Peyer's patch (tissue), 4 donors: ENCODE measurements at regions not wholly inside any gene's neighbourhood (a gene's known extent, or its start where the extent isn't known, plus 50 kb on each side); places are given as distances from the start of the nearest gene placed in this dataset.
A peak's percentile ranks its signal among the peaks of the same experiment; 100 is the strongest.

ENCODE experiments used
- DNase-seq, 3 donors: peaks; one replicate each; pipeline ENCODE4 v3.0.0-alpha.2; 2017 to 2019
- H3K27ac ChIP-seq, 4 donors: fragments of 200-600 bp; sonication (generic); one replicate each; pipeline ENCODE4 v1.5.1; 2016 to 2019
- H3K27me3 ChIP-seq, 2 donors: fragments of 200-600 bp; sonication (generic); one replicate each; pipeline ENCODE4 v1.5.1; 2019
- H3K36me3 ChIP-seq, 3 donors: fragments of 200-600 bp; sonication (generic); one replicate each; pipeline ENCODE4 v1.5.1; 2016 to 2019
- H3K4me1 ChIP-seq, 4 donors: fragments of 200-600 bp; sonication (generic); one replicate each; pipeline ENCODE4 v1.5.1; 2016 to 2019
- H3K4me3 ChIP-seq, 4 donors: fragments of 200-600 bp; sonication (generic); 1 replicate in 3 of 4; 2 replicates in 1 of 4; pipeline ENCODE4 v1.5.1; 2016 to 2019; ENCODE audit warnings: mild to moderate bottlenecking in 1 of 4
- H3K9me3 ChIP-seq, 4 donors: fragments of 200-600 bp; sonication (generic); one replicate each; pipeline ENCODE4 v1.5.1; 2016 to 2019; ENCODE audit warnings: mild to moderate bottlenecking in 1 of 4
- POLR2A ChIP-seq, 2 donors: fragments of 450-650 bp; IDR thresholded peaks; one replicate each; pipeline ENCODE4 v1.5.1; 2017; ENCODE audit warnings: antibody characterized with exemption in 2 of 2, mild to moderate bottlenecking in 2 of 2, moderate library complexity in 2 of 2
- TF ChIP-seq, protein P1 (sequence below), 6 experiments: fragments of 450-650 bp in 4 of 6; fragments of 200-600 bp in 2 of 6; sonication (generic) in 1 of 6; IDR thresholded peaks; one replicate each; pipeline ENCODE4 v1.5.1; 2017 to 2019; ENCODE audit warnings: antibody characterized with exemption in 6 of 6, mild to moderate bottlenecking in 3 of 6, moderate library complexity in 1 of 6

DNA sequence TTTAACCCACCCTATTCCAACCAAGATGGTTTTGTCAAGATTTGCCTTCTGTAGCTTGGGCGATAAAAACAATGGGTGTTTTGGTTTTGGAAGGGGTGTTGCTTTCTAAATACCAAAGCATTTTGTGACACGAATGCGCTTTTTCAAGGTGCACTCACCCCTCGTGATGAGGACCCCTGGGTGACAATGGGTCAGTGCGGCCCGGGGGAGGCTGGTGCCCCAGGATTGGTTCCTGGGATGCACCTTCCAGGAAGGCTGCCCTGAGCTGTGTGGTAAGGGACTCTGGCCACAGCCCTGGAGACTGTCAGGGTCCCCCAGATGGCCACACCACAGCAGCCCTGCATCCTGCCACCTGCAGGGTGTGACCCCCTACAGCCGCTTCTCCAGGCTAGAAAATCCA, 180.6 kb upstream of the MYL2 start:
- no peaks in the 10 kb centered on the region for H3K27me3 ChIP-seq
- TF ChIP-seq, protein P1, sequence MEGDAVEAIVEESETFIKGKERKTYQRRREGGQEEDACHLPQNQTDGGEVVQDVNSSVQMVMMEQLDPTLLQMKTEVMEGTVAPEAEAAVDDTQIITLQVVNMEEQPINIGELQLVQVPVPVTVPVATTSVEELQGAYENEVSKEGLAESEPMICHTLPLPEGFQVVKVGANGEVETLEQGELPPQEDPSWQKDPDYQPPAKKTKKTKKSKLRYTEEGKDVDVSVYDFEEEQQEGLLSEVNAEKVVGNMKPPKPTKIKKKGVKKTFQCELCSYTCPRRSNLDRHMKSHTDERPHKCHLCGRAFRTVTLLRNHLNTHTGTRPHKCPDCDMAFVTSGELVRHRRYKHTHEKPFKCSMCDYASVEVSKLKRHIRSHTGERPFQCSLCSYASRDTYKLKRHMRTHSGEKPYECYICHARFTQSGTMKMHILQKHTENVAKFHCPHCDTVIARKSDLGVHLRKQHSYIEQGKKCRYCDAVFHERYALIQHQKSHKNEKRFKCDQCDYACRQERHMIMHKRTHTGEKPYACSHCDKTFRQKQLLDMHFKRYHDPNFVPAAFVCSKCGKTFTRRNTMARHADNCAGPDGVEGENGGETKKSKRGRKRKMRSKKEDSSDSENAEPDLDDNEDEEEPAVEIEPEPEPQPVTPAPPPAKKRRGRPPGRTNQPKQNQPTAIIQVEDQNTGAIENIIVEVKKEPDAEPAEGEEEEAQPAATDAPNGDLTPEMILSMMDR (IDR thresholded peaks at IDR 0.05) = no peak
- no peak for TF ChIP-seq POLR2A (IDR thresholded peaks at IDR 0.05)
- no peaks in the 10 kb centered on the region for H3K4me1 ChIP-seq
- no peak overlapping the region for H3K4me3 ChIP-seq
- no peak for DNase-seq
- H3K36me3 ChIP-seq = no peaks in the 10 kb centered on the region
- no peaks in the 10 kb centered on the region for H3K9me3 ChIP-seq
- H3K27ac ChIP-seq = no peak overlapping the region

DNA sequence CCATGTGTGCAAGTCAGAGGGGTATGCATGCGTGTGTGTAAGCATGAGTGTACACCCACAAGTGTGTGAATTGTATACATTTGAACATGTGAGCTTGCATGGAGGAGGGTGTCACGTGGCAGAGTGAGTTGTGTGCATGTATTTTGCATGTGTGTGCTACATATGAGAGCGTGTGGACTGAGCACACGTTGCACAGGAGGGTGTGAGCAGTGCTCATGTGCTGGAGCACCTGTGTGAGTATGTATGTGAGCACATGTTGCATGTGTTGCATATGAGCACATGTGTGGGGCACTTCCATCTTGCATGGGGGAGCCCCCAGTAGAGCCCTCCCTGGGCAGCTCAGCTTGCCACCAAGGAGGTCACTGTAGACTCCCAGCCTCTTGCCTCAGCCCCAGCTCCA, 180.2 kb upstream of the MYL2 start:
- H3K27ac ChIP-seq = no peak overlapping the region
- no peak for TF ChIP-seq POLR2A (IDR thresholded peaks at IDR 0.05)
- TF ChIP-seq, protein P1 (IDR thresholded peaks at IDR 0.05) = no peak
- H3K4me1 ChIP-seq = no peaks in the 10 kb centered on the region
- no peaks in the 10 kb centered on the region for H3K36me3 ChIP-seq
- DNase-seq = no peak
- no peaks in the 10 kb centered on the region for H3K9me3 ChIP-seq
- H3K27me3 ChIP-seq = no peaks in the 10 kb centered on the region
- no peak overlapping the region for H3K4me3 ChIP-seq

DNA sequence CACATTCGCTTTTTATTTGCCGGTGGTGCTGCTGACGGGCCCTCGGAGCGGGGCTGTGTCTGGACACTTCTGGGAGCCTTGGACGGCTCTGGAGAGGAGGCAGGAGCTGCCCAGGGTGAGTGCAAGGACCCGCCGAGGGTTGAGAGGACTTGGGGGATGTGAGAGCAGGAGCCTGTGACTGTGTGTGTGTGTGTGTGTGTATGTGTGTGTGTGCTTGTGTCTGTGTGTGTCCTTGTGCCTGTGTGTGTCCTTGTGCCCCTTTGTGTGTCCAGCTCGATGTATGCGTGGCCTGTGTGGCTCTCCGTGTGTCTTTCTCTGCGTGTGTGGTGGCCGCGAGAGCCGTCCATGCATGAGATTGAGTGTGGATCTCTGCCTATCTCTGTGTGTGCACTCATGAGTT, 179.6 kb upstream of the MYL2 start:
- H3K4me3 ChIP-seq = no peak overlapping the region
- no peaks in the 10 kb centered on the region for H3K27me3 ChIP-seq
- no peaks in the 10 kb centered on the region for H3K9me3 ChIP-seq
- no peak overlapping the region for H3K27ac ChIP-seq
- no peaks in the 10 kb centered on the region for H3K36me3 ChIP-seq
- TF ChIP-seq, protein P1 (IDR thresholded peaks at IDR 0.05) = no peak
- TF ChIP-seq POLR2A (IDR thresholded peaks at IDR 0.05) = no peak
- no peaks in the 10 kb centered on the region for H3K4me1 ChIP-seq
- DNase-seq = no peak

DNA sequence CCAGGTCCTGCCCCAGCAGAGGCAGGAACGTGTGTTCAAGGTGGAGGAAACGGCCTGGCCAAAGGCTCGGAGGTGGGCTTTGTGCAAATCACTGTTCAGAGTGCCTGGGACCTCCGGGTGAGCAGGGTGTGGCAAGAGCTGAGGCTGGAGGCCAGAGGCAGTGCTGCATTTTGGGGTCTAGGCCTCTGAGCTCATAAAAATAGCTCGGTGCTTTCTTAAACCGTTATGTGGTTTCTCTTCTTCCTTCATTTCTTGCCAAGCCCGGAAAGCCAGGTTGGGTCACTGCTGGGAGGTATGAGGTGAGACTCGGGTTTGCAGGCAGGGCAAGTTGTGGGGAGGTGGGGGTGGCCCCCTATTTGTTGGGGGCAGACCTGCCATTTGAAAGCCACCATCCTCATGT, 178.8 kb upstream of the MYL2 start:
- Histone ChIP-seq H3K36me3 (no peaks in the 10 kb centered on the region), H3K4me3 (no peak overlapping the region), H3K4me1 (no peaks in the 10 kb centered on the region), H3K9me3 (no peaks in the 10 kb centered on the region), H3K27ac (no peak overlapping the region), H3K27me3 (no peaks in the 10 kb centered on the region)
- no peak for DNase-seq
- no peak for TF ChIP-seq POLR2A (IDR thresholded peaks at IDR 0.05)
- TF ChIP-seq, protein P1 (IDR thresholded peaks at IDR 0.05) = no peak

DNA sequence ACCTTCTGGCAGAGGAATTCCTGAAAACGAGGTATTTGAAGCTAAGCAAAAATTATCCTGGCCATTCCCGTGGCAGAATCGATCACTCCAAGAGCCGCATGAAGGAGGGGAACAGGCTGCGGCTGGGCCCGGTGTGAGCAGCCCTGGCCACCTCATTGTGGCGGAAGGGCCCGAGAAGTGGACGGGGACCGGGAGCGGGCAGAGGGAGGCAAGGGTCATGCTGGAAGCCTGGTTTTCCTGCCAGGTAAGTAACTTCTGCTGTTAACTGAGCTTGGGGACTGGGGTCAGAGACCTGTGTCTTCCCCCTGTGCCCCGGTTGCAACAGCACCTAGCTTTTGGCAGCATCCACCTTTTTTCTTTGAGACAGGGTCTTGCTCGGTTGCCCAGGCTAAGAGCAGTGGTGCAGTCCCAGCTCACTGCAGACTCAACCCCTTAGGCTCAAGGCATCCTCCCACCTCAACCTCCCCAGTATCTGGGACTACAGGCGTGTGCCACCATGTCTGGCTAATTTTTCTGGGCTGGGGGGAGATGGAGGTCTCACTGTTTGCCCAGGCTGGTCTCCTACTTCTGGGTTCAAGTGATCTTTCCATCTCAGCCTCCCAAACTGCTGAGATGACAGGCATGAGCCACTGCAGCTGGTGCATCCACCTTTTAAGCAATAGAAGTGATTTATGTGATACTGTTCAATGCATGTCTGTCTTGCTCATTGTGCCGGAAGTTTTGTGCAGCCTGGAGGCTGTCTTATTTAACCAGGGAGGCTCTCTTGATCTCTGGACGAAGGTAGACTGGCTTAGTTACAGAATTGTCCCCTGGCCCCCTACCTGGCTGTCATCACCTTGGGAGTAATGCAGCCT, 174.0 kb upstream of the MYL2 start:
- no peaks in the 10 kb centered on the region for H3K36me3 ChIP-seq
- no peaks in the 10 kb centered on the region for H3K4me1 ChIP-seq
- TF ChIP-seq POLR2A (IDR thresholded peaks at IDR 0.05) = no peak
- TF ChIP-seq, protein P1 (IDR thresholded peaks at IDR 0.05) = no peak
- no peaks in the 10 kb centered on the region for H3K27me3 ChIP-seq
- no peak overlapping the region for H3K27ac ChIP-seq
- H3K4me3 ChIP-seq = no peak overlapping the region
- H3K9me3 ChIP-seq = no peaks in the 10 kb centered on the region
- DNase-seq = peak in 1 of 3 donors; percentile 23
